ENCODE measurements at regions not wholly inside any gene's neighbourhood (a gene's known extent, or its start where the extent isn't known, plus 50 kb on each side); places are given as distances from the start of the nearest gene placed in this dataset.

- H3K9me3 ChIP-seq (ENCODE audit: low read depth), result no peaks in the 10 kb centered on the region
- no peak overlapping the region for H3K27ac ChIP-seq
- H2AFZ ChIP-seq, result no peak overlapping the region
- no peaks in the 10 kb centered on the region for H3K27me3 ChIP-seq
- no peaks in the 10 kb centered on the region for H3K4me1 ChIP-seq (ENCODE audit: insufficient read depth)
- TF ChIP-seq CTCF (IDR thresholded peaks at IDR 0.05; ENCODE audit: poor library complexity) (no peak), EZH2 (IDR thresholded peaks at IDR 0.05; ENCODE audit: borderline replicate concordance) (no peak), EZH2phosphoT487 (IDR thresholded peaks at IDR 0.05; ENCODE audit: low read depth, severe bottlenecking, unreplicated experiment) (no peak)
- H3K4me2 ChIP-seq, result no peak overlapping the region
- no peaks in the 10 kb centered on the region for H3K36me3 ChIP-seq (replicated peaks; ENCODE audit: insufficient read depth, low read depth)
- DNase-seq (ENCODE audit: low spot score), result no peak
- H3K4me3 ChIP-seq, result no peak overlapping the region
- H3K9me2 ChIP-seq (replicated peaks; ENCODE audit: insufficient read depth), result no peaks in the 10 kb centered on the region
- H3K79me2 ChIP-seq, result no peaks in the 10 kb centered on the region
- H4K20me1 ChIP-seq (ENCODE audit: insufficient read depth, poor library complexity, severe bottlenecking), result no peaks in the 10 kb centered on the region
- WGBS (ENCODE audit: low lambda C conversion rate, missing lambda C conversion rate), result 94% methylated on average over 4 of the region's 4 CpGs
These were observed 193.1 kb downstream of the HNMT start for GRCh38 chr2:138157372-138157771.

GRCh38 chr2:138170485-138170884 is 206.2 kb downstream of the HNMT start:
- Histone ChIP-seq H3K4me3 (no peak overlapping the region), H3K36me3 (replicated peaks; ENCODE audit: insufficient read depth, low read depth) (no peaks in the 10 kb centered on the region), H3K9me3 (ENCODE audit: low read depth) (no peaks in the 10 kb centered on the region), H3K4me2 (no peak overlapping the region), H3K4me1 (ENCODE audit: insufficient read depth) (no peaks in the 10 kb centered on the region), H3K27ac (no peak overlapping the region), H3K79me2 (no peaks in the 10 kb centered on the region), H3K9me2 (replicated peaks; ENCODE audit: insufficient read depth) (no peaks in the 10 kb centered on the region), H3K27me3 (no peaks in the 10 kb centered on the region), H4K20me1 (ENCODE audit: insufficient read depth, poor library complexity, severe bottlenecking) (no peaks in the 10 kb centered on the region), H2AFZ (no peak overlapping the region)
- DNase-seq (ENCODE audit: low spot score), result no peak
- TF ChIP-seq EZH2 (IDR thresholded peaks at IDR 0.05; ENCODE audit: borderline replicate concordance), result no peak
- TF ChIP-seq EZH2phosphoT487 (IDR thresholded peaks at IDR 0.05; ENCODE audit: low read depth, severe bottlenecking, unreplicated experiment), result no peak
- no peak for TF ChIP-seq CTCF (IDR thresholded peaks at IDR 0.05; ENCODE audit: poor library complexity)
- WGBS (ENCODE audit: low lambda C conversion rate, missing lambda C conversion rate), result 78% methylated on average over 5 of the region's 5 CpGs

GRCh38 chr2:138171244-138171643 is 207.0 kb downstream of the HNMT start:
- no peak overlapping the region for H2AFZ ChIP-seq
- no peaks in the 10 kb centered on the region for H4K20me1 ChIP-seq (ENCODE audit: insufficient read depth, poor library complexity, severe bottlenecking)
- H3K27ac ChIP-seq, result no peak overlapping the region
- no peaks in the 10 kb centered on the region for H3K79me2 ChIP-seq
- DNase-seq (ENCODE audit: low spot score), result no peak
- no peaks in the 10 kb centered on the region for H3K4me1 ChIP-seq (ENCODE audit: insufficient read depth)
- H3K9me2 ChIP-seq (replicated peaks; ENCODE audit: insufficient read depth), result no peaks in the 10 kb centered on the region
- H3K4me2 ChIP-seq, result no peak overlapping the region
- no peaks in the 10 kb centered on the region for H3K27me3 ChIP-seq
- no peaks in the 10 kb centered on the region for H3K36me3 ChIP-seq (replicated peaks; ENCODE audit: insufficient read depth, low read depth)
- no peak for TF ChIP-seq EZH2 (IDR thresholded peaks at IDR 0.05; ENCODE audit: borderline replicate concordance)
- no peak for TF ChIP-seq EZH2phosphoT487 (IDR thresholded peaks at IDR 0.05; ENCODE audit: low read depth, severe bottlenecking, unreplicated experiment)
- H3K9me3 ChIP-seq (ENCODE audit: low read depth), result no peaks in the 10 kb centered on the region
- WGBS (ENCODE audit: low lambda C conversion rate, missing lambda C conversion rate), result 42% methylated on average over 3 of the region's 3 CpGs
- H3K4me3 ChIP-seq, result no peak overlapping the region

GRCh38 chr2:138175066-138175465 is 210.8 kb downstream of the HNMT start:
- TF ChIP-seq CTCF (IDR thresholded peaks at IDR 0.05; ENCODE audit: poor library complexity) (no peak), EZH2 (IDR thresholded peaks at IDR 0.05; ENCODE audit: borderline replicate concordance) (no peak), EZH2phosphoT487 (IDR thresholded peaks at IDR 0.05; ENCODE audit: low read depth, severe bottlenecking, unreplicated experiment) (no peak)
- 96% methylated on average over 2 of the region's 2 CpGs for WGBS (ENCODE audit: low lambda C conversion rate, missing lambda C conversion rate)
- no peaks in the 10 kb centered on the region for H3K36me3 ChIP-seq (replicated peaks; ENCODE audit: insufficient read depth, low read depth)
- H3K4me3 ChIP-seq, result no peak overlapping the region
- H3K9me3 ChIP-seq (ENCODE audit: low read depth), result no peaks in the 10 kb centered on the region
- H3K79me2 ChIP-seq, result no peaks in the 10 kb centered on the region
- H3K27ac ChIP-seq, result no peak overlapping the region
- H2AFZ ChIP-seq, result no peak overlapping the region
- DNase-seq (ENCODE audit: low spot score), result no peak
- H4K20me1 ChIP-seq (ENCODE audit: insufficient read depth, poor library complexity, severe bottlenecking), result no peaks in the 10 kb centered on the region
- no peaks in the 10 kb centered on the region for H3K4me1 ChIP-seq (ENCODE audit: insufficient read depth)
- no peaks in the 10 kb centered on the region for H3K9me2 ChIP-seq (replicated peaks; ENCODE audit: insufficient read depth)
- H3K27me3 ChIP-seq, result no peaks in the 10 kb centered on the region
- H3K4me2 ChIP-seq, result no peak overlapping the region

All from hepatocyte (in vitro differentiated cells).